ENCODE measurements at regions not wholly inside any gene's neighbourhood (a gene's known extent, or its start where the extent isn't known, plus 50 kb on each side); places are given as distances from the start of the nearest gene placed in this dataset.

DNA sequence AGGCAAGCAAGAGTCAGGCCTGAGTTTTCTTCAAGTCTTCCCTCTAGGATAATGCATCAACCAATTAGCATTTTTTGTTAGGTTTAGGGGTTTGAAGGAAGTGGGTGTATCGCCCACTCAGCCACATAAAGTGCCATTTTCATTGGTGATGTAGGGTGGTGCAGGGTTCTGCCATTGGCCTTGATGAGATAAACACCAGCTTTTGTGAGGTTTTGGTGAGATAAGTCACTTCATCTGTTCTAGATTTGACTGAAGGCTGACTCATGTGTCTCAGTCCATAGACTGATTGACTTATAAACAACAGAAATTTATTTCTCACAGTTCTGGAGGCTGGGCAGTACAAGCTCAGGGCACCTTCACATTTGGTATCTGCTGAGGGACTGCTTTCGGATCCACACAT, 84.5 kb upstream of the C3orf80 start:
- TF ChIP-seq, protein P1, sequence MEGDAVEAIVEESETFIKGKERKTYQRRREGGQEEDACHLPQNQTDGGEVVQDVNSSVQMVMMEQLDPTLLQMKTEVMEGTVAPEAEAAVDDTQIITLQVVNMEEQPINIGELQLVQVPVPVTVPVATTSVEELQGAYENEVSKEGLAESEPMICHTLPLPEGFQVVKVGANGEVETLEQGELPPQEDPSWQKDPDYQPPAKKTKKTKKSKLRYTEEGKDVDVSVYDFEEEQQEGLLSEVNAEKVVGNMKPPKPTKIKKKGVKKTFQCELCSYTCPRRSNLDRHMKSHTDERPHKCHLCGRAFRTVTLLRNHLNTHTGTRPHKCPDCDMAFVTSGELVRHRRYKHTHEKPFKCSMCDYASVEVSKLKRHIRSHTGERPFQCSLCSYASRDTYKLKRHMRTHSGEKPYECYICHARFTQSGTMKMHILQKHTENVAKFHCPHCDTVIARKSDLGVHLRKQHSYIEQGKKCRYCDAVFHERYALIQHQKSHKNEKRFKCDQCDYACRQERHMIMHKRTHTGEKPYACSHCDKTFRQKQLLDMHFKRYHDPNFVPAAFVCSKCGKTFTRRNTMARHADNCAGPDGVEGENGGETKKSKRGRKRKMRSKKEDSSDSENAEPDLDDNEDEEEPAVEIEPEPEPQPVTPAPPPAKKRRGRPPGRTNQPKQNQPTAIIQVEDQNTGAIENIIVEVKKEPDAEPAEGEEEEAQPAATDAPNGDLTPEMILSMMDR (IDR thresholded peaks at IDR 0.05; ENCODE audit: extremely low read depth, insufficient read depth, missing control alignments), result no peak
- in situ Hi-C loops (cut with MboI; ENCODE audit: low pct_unique_long_range_greater_than_20kb, low sequenced_read_pairs, unreplicated experiment), result no loop called here
- no peak for DNase-seq (ENCODE audit: low spot score)

DNA sequence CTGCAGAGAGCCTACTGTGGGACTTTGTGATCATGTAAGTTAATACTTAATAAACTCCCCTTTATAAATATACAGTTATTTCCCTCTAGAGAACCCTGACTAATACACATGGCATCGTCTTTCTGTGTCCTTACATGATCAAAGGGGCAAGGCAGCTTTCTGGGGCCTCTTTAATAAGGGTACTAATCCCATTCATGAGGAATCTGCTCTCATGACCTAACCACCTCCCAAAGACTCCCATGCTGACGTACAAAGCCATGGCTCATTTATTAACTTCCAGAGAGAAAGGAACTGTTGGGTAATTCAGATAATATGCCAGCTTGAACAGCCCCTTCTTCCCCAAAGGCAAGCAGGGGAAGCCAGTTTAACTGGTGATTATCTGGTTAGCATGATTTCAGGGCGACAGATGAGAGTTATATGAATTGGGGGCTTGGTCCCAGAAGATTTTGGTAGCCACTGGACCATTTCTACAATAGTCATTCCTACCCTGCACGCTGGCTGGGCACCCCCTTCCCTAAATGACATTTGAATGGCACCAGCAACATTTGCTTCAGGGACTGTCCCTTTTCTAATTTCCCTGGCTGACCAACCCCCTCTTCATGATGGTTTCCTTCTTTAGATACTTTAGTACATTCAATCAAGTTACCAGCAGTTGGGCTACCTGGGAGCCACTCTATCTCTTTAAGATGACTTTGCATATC, 83.6 kb upstream of the C3orf80 start:
- TF ChIP-seq, protein P1 (IDR thresholded peaks at IDR 0.05; ENCODE audit: extremely low read depth, insufficient read depth, missing control alignments), result no peak
- no peak for DNase-seq (ENCODE audit: low spot score)
- in situ Hi-C loops (cut with MboI; ENCODE audit: low pct_unique_long_range_greater_than_20kb, low sequenced_read_pairs, unreplicated experiment), result no loop called here

DNA sequence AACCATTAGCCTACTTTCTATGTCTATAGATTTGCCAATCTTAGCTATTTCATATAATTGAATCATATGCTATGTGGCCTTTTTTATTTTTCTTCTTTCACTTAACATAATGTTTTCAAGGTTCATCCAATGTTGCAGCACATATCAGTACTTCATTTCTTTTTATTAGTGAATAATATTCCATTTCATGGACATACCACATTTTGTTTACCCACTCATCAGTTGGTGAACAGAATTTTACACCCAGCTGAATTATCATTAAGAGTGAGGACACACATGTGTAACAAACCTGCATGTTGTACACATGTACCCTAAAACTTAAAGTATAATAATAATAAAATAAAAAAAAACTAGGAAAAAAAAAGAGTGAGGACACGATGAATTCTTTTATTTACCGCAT, 81.7 kb upstream of the C3orf80 start:
- in situ Hi-C loops (cut with MboI; ENCODE audit: low pct_unique_long_range_greater_than_20kb, low sequenced_read_pairs, unreplicated experiment), result no loop called here
- TF ChIP-seq, protein P1 (IDR thresholded peaks at IDR 0.05; ENCODE audit: extremely low read depth, insufficient read depth, missing control alignments), result no peak
- DNase-seq (ENCODE audit: low spot score), result no peak

DNA sequence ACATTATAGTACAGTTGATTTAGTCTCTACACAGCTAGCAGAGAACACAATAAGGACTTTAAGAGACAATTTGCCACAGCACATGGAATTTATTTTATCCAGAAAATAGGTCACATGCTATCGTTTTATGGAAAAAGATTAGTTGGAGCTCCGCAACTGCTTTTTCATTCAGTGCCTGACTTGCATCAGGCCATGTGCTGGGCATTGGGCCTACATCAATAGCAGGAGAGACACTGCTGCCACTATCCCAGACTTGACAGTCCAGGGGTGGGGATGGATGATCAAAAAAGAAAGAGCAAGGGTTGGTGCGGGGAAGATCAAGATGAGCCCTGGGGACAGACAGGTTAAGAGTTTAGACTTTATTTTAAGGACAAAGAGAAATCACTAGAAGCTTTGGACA, 75.2 kb upstream of the C3orf80 start:
- DNase-seq (ENCODE audit: low spot score), result no peak
- in situ Hi-C loops (cut with MboI; ENCODE audit: low pct_unique_long_range_greater_than_20kb, low sequenced_read_pairs, unreplicated experiment), result no loop called here

DNA sequence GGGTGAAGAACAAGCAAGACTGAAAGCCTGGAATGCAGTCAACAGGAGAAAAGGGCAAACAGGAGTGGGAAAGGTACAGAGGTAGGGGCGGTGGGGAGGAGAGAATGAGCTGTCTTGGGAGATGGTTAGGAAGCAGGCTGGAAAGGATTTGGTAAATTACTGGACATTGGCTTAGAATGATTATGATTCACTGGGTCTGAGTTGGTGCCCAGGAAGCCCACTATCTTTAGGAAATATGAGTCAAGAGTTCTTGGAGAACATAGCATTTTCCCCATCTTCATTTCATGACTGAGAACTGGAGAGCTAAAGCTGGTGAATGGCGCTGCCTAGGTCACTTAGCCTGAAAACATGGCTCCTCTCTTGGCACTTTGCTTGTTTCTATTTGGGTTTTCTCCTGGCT, 74.7 kb upstream of the C3orf80 start:
- TF ChIP-seq, protein P1 (IDR thresholded peaks at IDR 0.05; ENCODE audit: extremely low read depth, insufficient read depth, missing control alignments), result no peak
- in situ Hi-C loops (cut with MboI; ENCODE audit: low pct_unique_long_range_greater_than_20kb, low sequenced_read_pairs, unreplicated experiment), result no loop called here
- DNase-seq (ENCODE audit: low spot score), result no peak

More for the DNA sequence above, 75.2 kb upstream of the C3orf80 start:
- TF ChIP-seq, protein P1 (IDR thresholded peaks at IDR 0.05; ENCODE audit: extremely low read depth, insufficient read depth, missing control alignments), result no peak

DNA sequence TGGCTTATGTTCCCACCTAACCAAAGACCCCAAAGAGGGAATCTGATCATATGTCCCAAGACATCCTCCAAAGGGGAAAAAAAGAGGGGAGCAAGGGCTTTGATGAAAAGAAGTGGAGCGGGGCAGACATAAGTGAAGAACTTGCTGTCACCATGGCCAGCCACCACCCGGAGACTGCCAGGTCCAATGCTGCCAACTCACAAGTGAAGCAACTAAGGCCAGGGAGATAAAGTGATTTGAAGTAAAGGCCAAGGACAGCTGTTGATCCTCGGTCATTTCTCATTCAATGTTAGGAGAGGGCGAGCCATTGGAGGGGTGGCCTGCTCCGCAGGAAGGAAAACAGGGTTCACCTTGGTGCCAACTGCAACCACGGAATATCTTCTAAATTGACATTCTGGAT, 72.6 kb upstream of the C3orf80 start:
- in situ Hi-C loops (cut with MboI; ENCODE audit: low pct_unique_long_range_greater_than_20kb, low sequenced_read_pairs, unreplicated experiment), result no loop called here
- TF ChIP-seq, protein P1 (IDR thresholded peaks at IDR 0.05; ENCODE audit: extremely low read depth, insufficient read depth, missing control alignments), result no peak
- DNase-seq (ENCODE audit: low spot score), result no peak
